Sigmoid colon (tissue), 6 donors: ENCODE measurements at regions not wholly inside any gene's neighbourhood (a gene's known extent, or its start where the extent isn't known, plus 50 kb on each side); places are given as distances from the start of the nearest gene placed in this dataset.

ENCODE experiments used
- DNase-seq: peaks from one replicate; pipeline ENCODE4 v3.0.0-alpha.2; 2019
- H3K27ac ChIP-seq, 4 donors: fragments of 200-600 bp; sonication (generic); one replicate each; pipeline ENCODE4 v1.5.1; 2016 to 2019; ENCODE audit warnings: mild to moderate bottlenecking in 1 of 4
- H3K27me3 ChIP-seq, 3 donors: fragments of 200-600 bp; sonication (generic); one replicate each; pipeline ENCODE4 v1.5.1; 2019; ENCODE audit warnings: mild to moderate bottlenecking in 1 of 3
- H3K36me3 ChIP-seq, 4 donors: fragments of 200-600 bp; sonication (generic); one replicate each; pipeline ENCODE4 v1.5.1; 2016 to 2019
- H3K4me1 ChIP-seq, 4 donors: fragments of 200-600 bp; sonication (generic); one replicate each; pipeline ENCODE4 v1.5.1; 2017 to 2019
- H3K4me3 ChIP-seq, 4 donors: fragments of 200-600 bp; sonication (generic); one replicate each; pipeline ENCODE4 v1.5.1; 2017 to 2019; ENCODE audit warnings: mild to moderate bottlenecking in 2 of 4, moderate library complexity in 1 of 4
- H3K9me3 ChIP-seq, 4 donors: fragments of 200-600 bp in 3 of 4; sonication (generic) in 3 of 4; one replicate each; pipeline versions ENCODE4 v1.5.1 to v1.6.1; 2013 to 2019
- CTCF ChIP-seq, 4 experiments: fragments of 450-650 bp in 3 of 4; fragments of 200-600 bp in 1 of 4; IDR thresholded peaks; one replicate each; pipeline ENCODE4 v1.5.1; 2016 to 2019; ENCODE audit warnings: antibody characterized with exemption in 4 of 4, mild to moderate bottlenecking in 3 of 4, moderate library complexity in 2 of 4
- EP300 ChIP-seq, 4 donors: sonication (generic); formaldehyde crosslinking; IDR thresholded peaks; one replicate each; pipeline ENCODE4 v1.6.1; 2017; ENCODE audit warnings: antibody characterized with exemption in 4 of 4
- POLR2A ChIP-seq, 2 donors: fragments of 450-650 bp; IDR thresholded peaks; one replicate each; pipeline ENCODE4 v1.6.1; 2016; ENCODE audit warnings: antibody characterized with exemption in 2 of 2, mild to moderate bottlenecking in 2 of 2, moderate library complexity in 2 of 2
- POLR2AphosphoS5 ChIP-seq, 4 donors: sonication (generic); formaldehyde crosslinking; IDR thresholded peaks; one replicate each; pipeline ENCODE4 v1.6.1; 2017; ENCODE audit warnings: antibody characterized with exemption in 4 of 4
- WGBS, 2 donors: extraction: QIAGEN DNeasy Blood & Tissue Kit; methylation state at CpG; one replicate each; pipeline ENCODE4 v1.1.7; 2013; 5-methylcytosine and 5-hydroxymethylcytosine counted together
- intact Hi-C: fragments of 100-400 bp; cut with DNase I; formaldehyde crosslinking; loops from one replicate; pipeline ENCODE4 v1.15.1; 2023
- donor health status: healthy with polysubstance abuse.
- donor health status: healthy.

GRCh38 chr14:27090716-27091115, 492.9 kb upstream of the NOVA1 start:
- WGBS, 2 donors: 87 to 88% methylated on average over 3 of the region's 3 CpGs
- H3K4me3 ChIP-seq: no peak overlapping the region
- DNase-seq: no peak
- H3K27me3 ChIP-seq: no peaks in the 10 kb centered on the region
- TF ChIP-seq POLR2A (IDR thresholded peaks at IDR 0.05): no peak
- no peak for TF ChIP-seq POLR2AphosphoS5 (IDR thresholded peaks at IDR 0.05)
- no peak for TF ChIP-seq CTCF (IDR thresholded peaks at IDR 0.05)
- no peak for TF ChIP-seq EP300 (IDR thresholded peaks at IDR 0.05)
- H3K36me3 ChIP-seq: no peaks in the 10 kb centered on the region
- intact Hi-C loops: no loop called here
- no peaks in the 10 kb centered on the region for H3K4me1 ChIP-seq
- no peaks in the 10 kb centered on the region for H3K9me3 ChIP-seq
- no peak overlapping the region for H3K27ac ChIP-seq

GRCh38 chr14:27091973-27092372, 494.1 kb upstream of the NOVA1 start:
- no peaks in the 10 kb centered on the region for H3K9me3 ChIP-seq
- H3K27me3 ChIP-seq: no peaks in the 10 kb centered on the region
- 63 to 67% methylated on average over 5 of the region's 5 CpGs for WGBS, 2 donors
- DNase-seq: no peak
- no peak overlapping the region for H3K4me3 ChIP-seq
- H3K36me3 ChIP-seq: no peaks in the 10 kb centered on the region
- TF ChIP-seq CTCF (IDR thresholded peaks at IDR 0.05) (no peak), EP300 (IDR thresholded peaks at IDR 0.05) (no peak), POLR2A (IDR thresholded peaks at IDR 0.05) (no peak), POLR2AphosphoS5 (IDR thresholded peaks at IDR 0.05) (no peak)
- no peak overlapping the region for H3K27ac ChIP-seq
- no peaks in the 10 kb centered on the region for H3K4me1 ChIP-seq
- intact Hi-C loops: no loop called here

GRCh38 chr14:27096091-27096490, 498.3 kb upstream of the NOVA1 start:
- TF ChIP-seq CTCF (IDR thresholded peaks at IDR 0.05) (no peak), POLR2AphosphoS5 (IDR thresholded peaks at IDR 0.05) (no peak), EP300 (IDR thresholded peaks at IDR 0.05) (no peak), POLR2A (IDR thresholded peaks at IDR 0.05) (no peak)
- Histone ChIP-seq H3K27ac (no peak overlapping the region), H3K4me1 (no peaks in the 10 kb centered on the region), H3K4me3 (no peak overlapping the region), H3K36me3 (no peaks in the 10 kb centered on the region), H3K27me3 (no peaks in the 10 kb centered on the region), H3K9me3 (no peaks in the 10 kb centered on the region)
- intact Hi-C loops: no loop called here
- whole genome bisulfite sequencing, 2 donors: 83 to 90% methylated on average over 4 of the region's 4 CpGs
- DNase-seq: no peak

- no peak for TF ChIP-seq CTCF (IDR thresholded peaks at IDR 0.05)
- no peak for TF ChIP-seq POLR2A (IDR thresholded peaks at IDR 0.05)
- TF ChIP-seq POLR2AphosphoS5 (IDR thresholded peaks at IDR 0.05): no peak
- no peak for TF ChIP-seq EP300 (IDR thresholded peaks at IDR 0.05)
- H3K27ac ChIP-seq: no peak overlapping the region
- WGBS, 2 donors: 57 to 58% methylated on average over 3 of the region's 3 CpGs
- no peaks in the 10 kb centered on the region for H3K27me3 ChIP-seq
- H3K4me1 ChIP-seq: no peaks in the 10 kb centered on the region
- intact Hi-C loops: no loop called here
- H3K36me3 ChIP-seq: no peaks in the 10 kb centered on the region
- DNase-seq: no peak
- no peaks in the 10 kb centered on the region for H3K9me3 ChIP-seq
- no peak overlapping the region for H3K4me3 ChIP-seq
Measured at GRCh38 chr14:27098451-27098850, 500.6 kb upstream of the NOVA1 start.

- H3K4me3 ChIP-seq: no peak overlapping the region
- DNase-seq: no peak
- no peaks in the 10 kb centered on the region for H3K9me3 ChIP-seq
- intact Hi-C loops: no loop called here
- no peaks in the 10 kb centered on the region for H3K36me3 ChIP-seq
- WGBS, 2 donors: 0% methylated on average over 1 of the region's 1 CpG
- no peak overlapping the region for H3K27ac ChIP-seq
- no peaks in the 10 kb centered on the region for H3K27me3 ChIP-seq
- no peaks in the 10 kb centered on the region for H3K4me1 ChIP-seq
- TF ChIP-seq POLR2AphosphoS5 (IDR thresholded peaks at IDR 0.05): no peak
- TF ChIP-seq CTCF (IDR thresholded peaks at IDR 0.05): no peak
- no peak for TF ChIP-seq POLR2A (IDR thresholded peaks at IDR 0.05)
- TF ChIP-seq EP300 (IDR thresholded peaks at IDR 0.05): no peak
Measured at GRCh38 chr14:27114180-27114579, 516.3 kb upstream of the NOVA1 start.
